Activated naive CD4-positive, alpha-beta T cell treated with anti-CD3 and anti-CD28 coated beads for 36 hours (primary cell): ENCODE measurements at regions not wholly inside any gene's neighbourhood (a gene's known extent, or its start where the extent isn't known, plus 50 kb on each side); places are given as distances from the start of the nearest gene placed in this dataset.
A peak's percentile ranks its signal among the peaks of the same experiment; 100 is the strongest.
"Not testable (repeated sequence)": the region's sequence is repeated elsewhere in the genome, so short reads cannot be mapped to it uniquely, and the experiment has no call there.

Source experiments
- CTCF ChIA-PET: fragments of 350-600 bp; sonication (Branson Sonifier 250); formaldehyde crosslinking; loops from one replicate; lab custom pipeline; 2021; ENCODE audit warnings: antibody characterized with exemption; lab: Charles Lee
- DNase-seq: peaks from one replicate; pipeline ENCODE4 v3.0.0-alpha.2; 2020
- H3K27ac Mint-ChIP-seq: one replicate; pipeline ENCODE4 v1.8.0; 2021; ENCODE audit warnings: mild to moderate bottlenecking, mixed read lengths
- H3K27me3 Mint-ChIP-seq: one replicate; pipeline ENCODE4 v1.8.0; 2021; ENCODE audit warnings: low read depth, mixed read lengths
- H3K36me3 Mint-ChIP-seq: one replicate; pipeline ENCODE4 v1.8.0; 2021; ENCODE audit warnings: low read depth, mixed read lengths
- H3K4me1 Mint-ChIP-seq: one replicate; pipeline ENCODE4 v1.8.0; 2021; ENCODE audit warnings: low read depth, mixed read lengths
- H3K4me3 Mint-ChIP-seq: one replicate; pipeline ENCODE4 v1.8.0; 2021; ENCODE audit warnings: mild to moderate bottlenecking, moderate library complexity, mixed read lengths
- H3K9me3 Mint-ChIP-seq: one replicate; pipeline ENCODE4 v1.8.0; 2021; ENCODE audit warnings: mixed read lengths
- intact Hi-C: fragments of 100-400 bp; cut with micrococcal nuclease; formaldehyde crosslinking; loops from one replicate; pipeline ENCODE4 v1.15.1; 2023

- CTCF ChIA-PET = no interaction called here
- no peaks in the 10 kb centered on the region for H3K9me3 Mint-ChIP-seq
- H3K4me3 Mint-ChIP-seq = no peak overlapping the region
- intact Hi-C loops = loop anchor here (5.0 kb wide), 1 partner anchor 82 kb away; no protein-coding TSS in a partner anchor
- no peaks in the 10 kb centered on the region for H3K36me3 Mint-ChIP-seq
- no peaks in the 10 kb centered on the region for H3K4me1 Mint-ChIP-seq
- no peak overlapping the region for H3K27ac Mint-ChIP-seq
- H3K27me3 Mint-ChIP-seq = peaks cover 19% of the 10 kb centered on the region
- DNase-seq = no peak
Measured at GRCh38 chr11:134949121-134950090, 537.4 kb upstream of the B3GAT1 start.

- CTCF ChIA-PET = no interaction called here
- Mint-ChIP-seq H3K4me3 (no peak overlapping the region), H3K4me1 (no peaks in the 10 kb centered on the region), H3K9me3 (no peaks in the 10 kb centered on the region), H3K27me3 (peaks cover 11% of the 10 kb centered on the region), H3K27ac (no peak overlapping the region), H3K36me3 (no peaks in the 10 kb centered on the region)
- intact Hi-C loops = loop anchor here (5.0 kb wide), 1 partner anchor 80 kb away; no protein-coding TSS in a partner anchor
- no peak for DNase-seq
Measured at GRCh38 chr11:134947556-134947955, 535.5 kb upstream of the B3GAT1 start.

GRCh38 chr11:134945993-134946392 lies 534.0 kb upstream of the B3GAT1 start:
- CTCF ChIA-PET = no interaction called here
- intact Hi-C loops = loop anchor here (5.0 kb wide), 1 partner anchor 79 kb away; no protein-coding TSS in a partner anchor
- DNase-seq = no peak
- no peaks in the 10 kb centered on the region for H3K9me3 Mint-ChIP-seq
- H3K36me3 Mint-ChIP-seq = no peaks in the 10 kb centered on the region
- H3K27ac Mint-ChIP-seq = no peak overlapping the region
- H3K4me1 Mint-ChIP-seq = no peaks in the 10 kb centered on the region
- no peak overlapping the region for H3K4me3 Mint-ChIP-seq
- peaks cover 9% of the 10 kb centered on the region for H3K27me3 Mint-ChIP-seq

- Mint-ChIP-seq H3K4me3 (no peak overlapping the region), H3K9me3 (no peaks in the 10 kb centered on the region), H3K27ac (no peak overlapping the region), H3K27me3 (peaks cover 9% of the 10 kb centered on the region), H3K4me1 (no peaks in the 10 kb centered on the region), H3K36me3 (no peaks in the 10 kb centered on the region)
- DNase-seq = no peak
- CTCF ChIA-PET = no interaction called here
- intact Hi-C loops = loop anchor here (5.0 kb wide), 1 partner anchor 78 kb away; no protein-coding TSS in a partner anchor
Measured at GRCh38 chr11:134944986-134945385, 532.9 kb upstream of the B3GAT1 start.

- CTCF ChIA-PET = no interaction called here
- intact Hi-C loops = no loop called here
- Mint-ChIP-seq H3K9me3 (no peaks in the 10 kb centered on the region), H3K4me3 (no peak overlapping the region), H3K36me3 (no peaks in the 10 kb centered on the region), H3K27me3 (peaks cover 9% of the 10 kb centered on the region), H3K4me1 (no peaks in the 10 kb centered on the region), H3K27ac (no peak overlapping the region)
- DNase-seq = no peak
Measured at GRCh38 chr11:134944131-134944530, 532.1 kb upstream of the B3GAT1 start.

- intact Hi-C loops = no loop called here
- no peak for DNase-seq
- Mint-ChIP-seq H3K9me3 (no peaks in the 10 kb centered on the region), H3K36me3 (no peaks in the 10 kb centered on the region), H3K4me3 (no peak overlapping the region), H3K27ac (no peak overlapping the region), H3K4me1 (no peaks in the 10 kb centered on the region), H3K27me3 (peaks cover 9% of the 10 kb centered on the region)
- CTCF ChIA-PET = no interaction called here
Measured at GRCh38 chr11:134943544-134943943, 531.5 kb upstream of the B3GAT1 start.

- intact Hi-C loops = no loop called here
- CTCF ChIA-PET = no interaction called here
- Mint-ChIP-seq H3K27ac (no peak overlapping the region), H3K9me3 (no peaks in the 10 kb centered on the region), H3K36me3 (no peaks in the 10 kb centered on the region), H3K27me3 (peaks cover 8% of the 10 kb centered on the region), H3K4me3 (no peak overlapping the region), H3K4me1 (no peaks in the 10 kb centered on the region)
- no peak for DNase-seq
Measured at GRCh38 chr11:134942681-134943080, 530.6 kb upstream of the B3GAT1 start.

GRCh38 chr11:134941936-134942600 lies 530.0 kb upstream of the B3GAT1 start:
- H3K36me3 Mint-ChIP-seq, H3K9me3 Mint-ChIP-seq, intact Hi-C loops, H3K4me3 Mint-ChIP-seq, H3K4me1 Mint-ChIP-seq, H3K27me3 Mint-ChIP-seq, H3K27ac Mint-ChIP-seq: not testable (repeated sequence)
- peak; percentile 7 for DNase-seq
- CTCF ChIA-PET = interaction anchor here (0.6 kb wide), 1 partner anchor 85 kb away, joined by 5 read pairs; no protein-coding TSS in a partner anchor

- no peak for DNase-seq
- Mint-ChIP-seq H3K27me3 (peaks cover 6% of the 10 kb centered on the region), H3K36me3 (no peaks in the 10 kb centered on the region), H3K4me3 (no peak overlapping the region), H3K27ac (no peak overlapping the region), H3K9me3 (no peaks in the 10 kb centered on the region), H3K4me1 (no peaks in the 10 kb centered on the region)
- CTCF ChIA-PET = no interaction called here
- intact Hi-C loops = no loop called here
Measured at GRCh38 chr11:134941326-134941725, 529.3 kb upstream of the B3GAT1 start.

- Mint-ChIP-seq H3K36me3 (no peaks in the 10 kb centered on the region), H3K27me3 (peaks cover 5% of the 10 kb centered on the region), H3K9me3 (no peaks in the 10 kb centered on the region), H3K27ac (no peak overlapping the region), H3K4me3 (no peak overlapping the region), H3K4me1 (no peaks in the 10 kb centered on the region)
- CTCF ChIA-PET = no interaction called here
- intact Hi-C loops = no loop called here
- DNase-seq = no peak
Measured at GRCh38 chr11:134940441-134941126, 528.5 kb upstream of the B3GAT1 start.

GRCh38 chr11:134939905-134940304 lies 527.9 kb upstream of the B3GAT1 start:
- Mint-ChIP-seq H3K9me3 (no peaks in the 10 kb centered on the region), H3K27me3 (peaks cover 5% of the 10 kb centered on the region), H3K4me3 (no peak overlapping the region), H3K4me1 (no peaks in the 10 kb centered on the region), H3K27ac (no peak overlapping the region), H3K36me3 (no peaks in the 10 kb centered on the region)
- CTCF ChIA-PET = no interaction called here
- no peak for DNase-seq
- intact Hi-C loops = no loop called here

- intact Hi-C loops = no loop called here
- Mint-ChIP-seq H3K4me1 (no peaks in the 10 kb centered on the region), H3K27ac (no peak overlapping the region), H3K27me3 (peaks cover 2% of the 10 kb centered on the region), H3K9me3 (no peaks in the 10 kb centered on the region), H3K36me3 (no peaks in the 10 kb centered on the region), H3K4me3 (no peak overlapping the region)
- DNase-seq = no peak
- CTCF ChIA-PET = no interaction called here
Measured at GRCh38 chr11:134939031-134939430, 527.0 kb upstream of the B3GAT1 start.
